GM11168 (cell line): ENCODE measurements at regions not wholly inside any gene's neighbourhood (a gene's known extent, or its start where the extent isn't known, plus 50 kb on each side); places are given as distances from the start of the nearest gene placed in this dataset.
"Not testable (repeated sequence)": the region's sequence is repeated elsewhere in the genome, so short reads cannot be mapped to it uniquely, and the experiment has no call there.

Source experiments
- in situ Hi-C: fragments of 300-500 bp; cut with MboI; formaldehyde crosslinking; loops from one replicate; pipeline ENCODE4 v1.12.0; 2022; ENCODE audit warnings: low sequenced_read_pairs; ENCODE audit not compliant: unreplicated experiment

DNA sequence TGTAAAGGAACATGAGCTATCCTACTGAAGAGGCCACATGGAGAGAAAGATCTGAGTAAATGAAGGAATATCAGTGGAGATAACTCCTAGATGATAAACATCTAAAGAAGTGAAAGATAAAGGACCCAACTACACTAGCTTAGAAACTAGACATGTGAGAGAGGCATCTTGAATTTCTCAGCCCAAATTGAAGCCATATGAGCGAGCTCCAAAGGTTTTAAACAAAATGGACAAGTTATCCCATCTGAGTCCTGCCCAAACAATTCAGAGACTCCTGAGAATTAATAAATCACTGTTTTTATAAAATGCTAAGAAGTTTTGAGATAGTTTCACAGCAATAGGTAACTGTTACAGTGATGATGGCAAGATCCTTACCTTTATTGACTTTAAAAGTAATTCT, 438.9 kb downstream of the NAV3 start:
- in situ Hi-C loops: no loop called here

DNA sequence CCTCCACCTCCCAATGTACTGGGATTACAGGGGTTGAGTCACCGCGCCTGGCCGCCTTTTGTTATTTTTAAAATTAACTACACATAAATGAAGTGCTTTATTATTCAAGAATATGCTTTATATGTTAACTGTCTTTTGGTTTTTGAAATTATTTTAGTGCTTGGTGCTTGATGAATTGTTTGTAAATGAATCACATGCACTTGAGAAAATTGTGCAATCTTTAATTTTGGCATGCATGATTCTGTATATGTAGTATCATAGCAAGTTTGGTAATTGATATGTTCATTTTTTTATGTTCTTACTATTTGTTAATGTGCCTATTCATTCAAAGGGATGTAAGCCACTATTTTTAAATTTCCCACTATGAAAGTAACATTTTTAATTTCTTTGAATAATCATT, 440.9 kb downstream of the NAV3 start:
- in situ Hi-C loops: no loop called here

DNA sequence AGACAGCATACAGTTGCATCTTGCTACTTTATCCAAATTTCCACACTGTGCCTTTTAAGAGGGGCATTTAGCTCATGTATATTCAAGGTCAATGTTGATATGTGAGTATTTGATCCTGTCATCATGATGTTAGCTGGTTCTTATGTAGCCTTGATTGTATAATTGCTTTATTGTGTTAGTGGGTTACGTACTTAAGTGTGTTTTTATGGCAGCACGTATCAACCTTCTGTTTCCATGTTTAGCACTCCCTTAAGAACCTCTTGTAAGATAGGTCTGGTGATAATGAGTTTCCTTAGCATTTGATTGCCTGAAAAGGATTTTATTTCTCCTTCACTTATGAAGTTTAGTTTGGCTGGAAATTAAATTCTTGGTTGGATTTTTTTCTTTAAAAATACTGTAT, 445.2 kb downstream of the NAV3 start:
- in situ Hi-C loops: no loop called here

DNA sequence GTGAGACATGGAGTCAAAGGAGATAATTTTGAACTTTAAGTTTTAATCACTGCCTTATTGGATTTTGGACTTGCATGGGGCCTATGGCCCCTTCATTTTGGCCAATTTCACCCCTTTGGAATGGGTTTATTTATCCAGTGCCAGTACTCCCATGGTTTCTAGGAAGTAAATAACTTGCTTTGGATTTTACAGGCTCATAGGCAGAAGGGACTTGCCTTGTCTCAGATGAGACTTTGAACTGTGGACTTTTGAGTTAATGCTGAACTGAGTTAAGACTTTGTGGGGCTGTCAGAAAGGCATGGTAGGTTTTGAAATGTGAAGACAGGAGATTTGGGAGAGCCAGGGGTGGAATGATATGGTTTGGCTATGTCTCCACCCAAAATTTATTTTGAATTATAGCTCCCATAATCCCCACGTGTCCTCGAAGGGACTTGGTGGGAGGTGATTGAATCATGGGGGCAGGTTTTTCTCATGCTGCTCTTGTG, 448.1 kb downstream of the NAV3 start:
- in situ Hi-C loops: no loop called here

DNA sequence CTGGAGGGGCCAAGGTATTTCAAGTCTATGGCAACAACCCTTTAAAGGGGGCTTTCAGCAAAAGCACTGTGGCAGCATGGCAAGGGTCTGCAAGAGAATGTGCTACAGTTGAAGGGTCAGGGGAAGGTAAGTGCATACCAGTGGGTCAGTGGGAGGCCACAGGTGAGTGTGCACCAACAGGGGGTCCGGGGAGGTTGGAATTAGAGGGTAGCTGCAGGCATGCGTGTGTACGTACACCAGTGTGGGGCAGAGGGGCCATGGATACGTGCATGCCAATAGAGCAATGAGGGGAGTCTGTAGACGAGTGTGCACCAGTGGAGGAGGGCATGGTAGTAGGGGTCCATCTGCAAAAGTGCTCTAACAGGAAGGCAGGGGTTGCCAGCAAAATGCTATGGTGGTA, 448.9 kb downstream of the NAV3 start:
- in situ Hi-C loops: no loop called here

DNA sequence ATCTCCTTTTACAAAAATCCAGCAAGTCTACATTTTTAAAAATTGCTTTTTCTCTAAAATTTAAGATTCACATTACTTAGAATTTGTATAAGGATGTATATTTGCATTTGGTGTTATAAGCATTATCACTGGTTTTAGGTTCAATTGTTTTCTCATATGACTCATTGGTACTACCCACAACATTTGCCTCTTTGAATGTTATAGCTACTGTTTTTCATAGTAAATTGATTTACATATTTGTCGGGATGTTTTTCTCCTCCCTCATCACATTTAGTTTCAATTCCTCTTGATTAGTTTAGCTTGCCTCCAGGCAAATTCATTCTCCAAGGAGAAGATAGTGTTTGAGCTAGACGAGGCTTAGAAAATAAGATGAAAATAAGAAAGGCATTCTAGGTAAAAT, 450.4 kb downstream of the NAV3 start:
- in situ Hi-C loops: not testable (repeated sequence)

DNA sequence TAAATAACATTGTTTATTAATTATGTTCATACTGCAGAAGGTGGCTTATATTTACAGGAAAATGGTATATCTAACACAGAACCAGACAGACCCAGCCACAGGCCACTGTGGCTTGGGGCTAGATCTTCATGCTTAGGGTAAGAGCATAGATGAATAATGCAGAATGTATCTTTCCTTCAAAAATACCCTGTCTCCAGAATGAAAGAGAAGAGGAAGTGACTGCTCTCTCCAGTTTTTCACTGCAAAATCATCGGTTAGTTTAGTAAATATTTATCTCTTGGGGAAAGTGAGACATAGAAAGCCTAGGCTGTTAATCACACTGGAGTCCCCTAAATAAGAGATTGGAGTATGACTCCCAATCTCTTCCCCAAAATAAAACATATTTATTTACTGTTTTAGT, 453.7 kb downstream of the NAV3 start:
- in situ Hi-C loops: no loop called here

DNA sequence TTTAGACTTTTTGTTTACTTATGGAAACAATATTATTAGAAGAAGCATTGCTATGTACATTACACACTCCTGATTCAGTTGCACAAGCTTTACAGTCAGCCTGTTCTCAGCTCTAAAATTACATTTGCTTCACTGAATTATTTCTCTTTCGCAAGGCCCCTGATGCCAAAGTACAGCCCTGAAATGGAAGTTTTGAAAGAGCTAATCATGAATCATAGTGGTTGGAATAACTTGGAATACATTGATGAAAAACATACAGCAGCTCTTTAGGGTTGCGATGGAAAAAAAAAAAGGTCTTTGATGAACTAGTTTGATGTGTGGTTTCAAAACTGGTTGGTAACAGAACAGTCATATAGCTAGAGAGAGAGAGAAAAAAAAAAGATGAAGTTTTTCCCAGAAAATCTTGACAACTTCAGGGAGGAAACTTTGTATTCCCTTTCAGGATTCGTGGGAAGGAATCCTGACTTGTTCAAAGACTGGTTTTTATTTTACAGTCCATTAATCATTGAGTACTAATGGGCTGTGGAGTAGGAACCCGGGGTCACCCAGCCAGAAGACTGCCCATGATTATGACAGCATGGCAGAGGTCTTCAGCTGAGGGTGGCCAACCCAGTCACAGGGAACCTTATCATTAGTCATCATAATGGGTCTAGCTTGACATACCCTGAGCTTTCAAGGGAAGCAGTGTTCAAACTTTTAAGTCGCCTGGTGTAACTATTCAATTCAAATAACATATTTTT, 460.1 kb downstream of the NAV3 start:
- in situ Hi-C loops: no loop called here

DNA sequence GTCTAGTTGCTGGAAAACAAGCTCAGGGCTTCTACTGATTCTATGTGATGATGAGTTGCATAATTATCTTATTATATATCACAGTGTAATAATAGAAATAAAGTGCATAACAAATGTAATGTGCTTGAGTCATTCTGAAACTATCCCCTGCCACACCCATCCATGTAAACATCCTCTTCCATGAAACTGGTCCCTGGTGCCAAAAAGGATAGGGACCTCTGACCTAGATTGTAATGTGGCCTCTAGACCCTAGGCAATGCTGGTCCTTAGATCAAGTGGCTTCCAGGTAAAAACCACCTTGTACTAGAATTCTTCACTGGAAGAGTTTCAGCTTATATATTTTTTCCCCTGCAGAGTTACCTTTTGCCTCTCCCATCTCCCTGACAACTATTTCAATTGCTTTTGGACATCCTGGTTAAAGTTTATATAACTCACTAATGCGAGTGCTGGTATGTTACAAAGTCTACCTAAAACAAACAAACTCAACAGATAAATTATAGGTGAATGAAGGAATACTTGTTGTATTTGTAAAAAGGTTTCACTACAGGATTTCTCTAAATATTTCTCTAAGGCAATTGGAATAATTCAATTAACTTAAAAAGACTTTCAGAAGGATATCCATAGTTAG, 462.5 kb downstream of the NAV3 start:
- in situ Hi-C loops: no loop called here

DNA sequence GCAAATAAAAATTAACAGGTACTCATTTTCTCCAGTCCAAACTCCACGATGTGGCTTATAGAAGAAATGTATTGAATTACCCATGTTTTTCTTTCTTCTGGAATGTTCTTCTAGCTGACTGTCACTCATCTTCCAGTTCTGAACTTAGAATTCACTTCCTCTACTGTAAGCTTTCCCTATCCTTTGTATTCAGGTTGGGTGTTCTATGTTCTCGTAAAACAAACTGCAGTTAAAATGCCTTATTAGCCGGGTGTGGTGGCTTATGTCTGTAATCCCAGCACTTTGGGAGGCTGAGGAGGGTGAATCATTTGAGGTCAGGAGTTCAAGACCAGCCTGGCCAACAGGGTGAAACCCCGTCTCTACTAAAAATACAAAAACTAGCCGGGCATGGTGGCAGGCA, 470.6 kb downstream of the NAV3 start:
- in situ Hi-C loops: not testable (repeated sequence)

DNA sequence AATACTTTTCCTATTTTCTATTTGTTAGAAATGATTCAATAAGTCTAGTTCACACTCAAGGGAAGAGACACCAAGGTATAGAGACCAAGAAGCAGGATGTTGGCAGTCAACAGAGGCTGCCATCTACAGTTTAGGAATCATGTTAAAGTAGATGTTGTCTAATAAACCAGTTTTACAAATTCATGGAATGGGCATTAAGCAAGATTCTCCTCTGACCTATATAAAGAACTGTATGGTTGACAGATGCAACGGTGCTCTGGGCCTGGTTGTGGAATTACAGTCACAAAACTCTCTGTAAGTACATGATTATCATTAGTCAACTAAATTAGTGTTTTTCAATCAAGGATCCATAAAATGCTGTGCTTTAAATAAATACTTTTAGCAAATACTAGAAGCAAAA, 475.1 kb downstream of the NAV3 start:
- in situ Hi-C loops: no loop called here

DNA sequence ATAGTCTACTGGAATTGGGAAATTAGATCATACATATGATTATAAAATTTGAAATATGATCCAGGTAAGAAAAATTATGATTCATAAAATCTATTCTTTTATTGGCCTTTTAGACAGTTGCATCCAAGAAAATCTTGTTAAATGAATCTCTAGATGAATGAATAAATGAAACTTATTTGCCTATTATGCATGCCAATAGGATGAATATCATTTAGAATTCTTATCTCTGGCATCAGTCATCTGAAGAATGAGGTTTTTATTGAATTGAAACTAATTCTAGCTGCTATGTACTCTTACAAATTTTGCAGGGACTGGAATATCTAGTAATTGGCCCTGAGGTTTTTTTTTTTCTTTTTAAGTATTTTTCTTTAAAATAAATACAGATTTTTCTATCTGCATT, 475.5 kb downstream of the NAV3 start:
- in situ Hi-C loops: no loop called here

DNA sequence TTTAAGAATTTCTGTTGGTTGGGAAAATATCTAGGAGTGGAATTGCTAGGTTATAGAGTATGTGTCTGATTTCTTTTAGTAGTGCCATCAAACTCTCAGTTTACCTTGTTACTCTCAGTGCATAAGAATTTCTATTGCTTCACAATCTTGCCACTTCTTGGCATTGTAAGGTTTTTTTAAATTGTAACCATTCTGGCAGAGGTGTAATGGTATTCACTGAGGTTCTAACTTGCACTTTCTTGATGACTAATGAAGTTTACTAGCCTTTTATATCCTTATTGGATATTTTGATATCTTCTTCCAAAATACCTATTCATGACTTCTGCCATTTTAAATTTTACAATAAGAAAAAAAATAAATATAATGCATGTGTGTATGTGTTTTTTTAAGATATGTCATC, 478.0 kb downstream of the NAV3 start:
- in situ Hi-C loops: no loop called here

DNA sequence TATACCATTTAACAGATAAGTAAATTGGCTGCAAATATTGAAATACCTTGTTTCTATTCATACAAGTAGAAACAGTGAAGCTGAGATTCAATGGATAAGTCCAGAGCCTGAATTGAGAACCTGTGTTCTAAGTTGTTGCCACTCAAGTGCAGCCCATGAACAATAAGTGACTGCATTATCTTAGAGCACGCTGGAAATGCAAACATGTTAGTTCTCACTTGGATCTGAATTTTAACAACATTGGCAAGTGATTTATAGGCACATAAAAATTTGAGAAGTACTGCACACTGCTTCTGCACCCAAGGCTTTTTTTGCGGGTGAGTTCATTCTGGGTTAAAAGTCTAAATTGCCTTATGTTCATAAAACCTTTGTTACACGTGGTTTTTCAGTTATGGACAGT, 484.3 kb downstream of the NAV3 start:
- in situ Hi-C loops: no loop called here

DNA sequence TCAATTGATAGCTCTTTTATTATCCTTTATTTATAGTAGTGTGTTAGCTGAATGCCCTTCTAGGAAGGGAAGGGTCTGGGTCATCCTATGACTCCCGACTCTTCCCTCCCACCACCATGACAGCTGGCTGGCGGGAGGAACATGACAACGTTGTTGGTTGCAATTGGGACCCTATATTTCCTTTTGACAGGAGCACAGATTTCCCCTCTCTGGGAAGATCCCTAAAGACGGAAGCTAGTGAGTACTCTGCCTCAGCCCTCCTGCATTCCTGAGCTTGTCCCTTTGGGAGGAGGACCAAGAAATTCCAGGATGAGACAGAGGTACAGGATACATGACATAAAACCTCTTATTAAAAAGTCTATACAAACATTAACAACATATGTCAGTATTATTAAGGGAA, 485.4 kb downstream of the NAV3 start:
- in situ Hi-C loops: no loop called here

DNA sequence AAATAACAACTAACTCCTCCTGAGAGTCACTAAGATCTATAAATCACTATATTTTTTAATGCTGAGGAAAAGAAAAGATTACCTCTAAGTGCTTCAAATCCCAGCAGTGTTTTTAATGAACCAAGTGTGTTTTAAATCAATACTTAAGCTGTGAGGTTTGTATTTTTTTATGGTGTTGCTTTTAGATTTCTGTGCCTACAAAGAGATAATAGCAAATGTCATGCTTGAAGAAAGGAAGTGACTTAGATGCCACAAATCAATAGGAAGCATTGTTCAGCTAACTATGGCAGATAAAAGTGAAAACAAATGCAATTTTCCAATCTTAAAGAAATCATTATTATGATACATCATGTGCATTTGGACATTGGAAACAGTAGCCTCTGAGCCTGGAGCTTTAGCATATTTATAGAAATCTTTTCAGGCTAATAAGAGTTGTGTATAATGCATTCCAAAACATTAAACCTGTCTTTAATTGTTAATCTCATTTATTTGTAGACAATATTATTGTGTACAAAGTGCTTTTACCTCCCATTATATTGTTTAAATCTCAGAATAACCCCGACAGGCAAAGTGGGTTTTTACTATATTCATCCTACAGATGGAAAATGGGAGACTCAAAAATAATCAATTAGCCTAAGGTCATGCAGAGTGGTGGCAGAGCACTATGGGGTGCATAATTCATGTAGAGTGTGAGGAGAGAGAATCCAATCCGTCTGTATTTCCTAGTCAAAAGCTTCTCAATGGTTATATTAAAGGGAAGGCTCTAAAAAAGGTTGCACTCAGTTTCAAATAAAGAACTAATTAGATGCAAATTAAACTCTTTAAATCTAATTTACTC, 486.2 kb downstream of the NAV3 start:
- in situ Hi-C loops: no loop called here

DNA sequence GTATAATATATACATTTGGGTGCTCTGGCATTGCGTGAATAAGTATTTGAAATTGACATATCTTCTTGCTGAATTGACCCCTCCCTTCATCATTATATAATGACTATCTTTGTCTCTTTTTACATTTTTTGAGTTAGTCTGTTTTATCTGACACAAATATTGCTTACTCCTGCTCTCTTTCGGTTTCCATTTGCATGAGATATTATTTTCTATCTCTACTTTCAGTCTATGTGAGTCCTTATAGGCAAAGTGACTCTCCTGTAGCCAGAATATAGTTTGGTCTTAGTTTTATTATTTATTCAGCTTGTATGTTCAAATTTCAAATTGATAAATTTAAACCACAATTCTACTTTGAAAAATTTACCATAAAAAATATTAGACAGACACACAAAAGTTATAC, 491.0 kb downstream of the NAV3 start:
- in situ Hi-C loops: no loop called here

DNA sequence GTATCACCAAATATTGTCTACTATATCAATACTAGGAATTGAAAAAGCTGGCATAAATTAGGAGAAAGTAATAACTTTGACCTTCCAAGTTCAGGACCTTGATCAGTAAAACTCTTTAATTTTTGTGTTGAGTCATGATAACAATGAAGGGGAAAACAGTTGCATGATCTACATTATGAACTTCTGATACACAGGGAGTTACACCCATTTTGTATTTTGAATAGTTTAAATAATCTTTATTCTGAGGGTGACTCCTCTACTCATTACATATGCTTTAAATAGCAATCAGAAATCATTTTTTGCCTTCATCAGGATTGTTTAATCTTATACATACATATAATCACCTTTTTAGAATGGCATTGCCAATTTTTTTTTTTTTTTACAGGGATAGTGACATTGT, 492.5 kb downstream of the NAV3 start:
- in situ Hi-C loops: no loop called here

DNA sequence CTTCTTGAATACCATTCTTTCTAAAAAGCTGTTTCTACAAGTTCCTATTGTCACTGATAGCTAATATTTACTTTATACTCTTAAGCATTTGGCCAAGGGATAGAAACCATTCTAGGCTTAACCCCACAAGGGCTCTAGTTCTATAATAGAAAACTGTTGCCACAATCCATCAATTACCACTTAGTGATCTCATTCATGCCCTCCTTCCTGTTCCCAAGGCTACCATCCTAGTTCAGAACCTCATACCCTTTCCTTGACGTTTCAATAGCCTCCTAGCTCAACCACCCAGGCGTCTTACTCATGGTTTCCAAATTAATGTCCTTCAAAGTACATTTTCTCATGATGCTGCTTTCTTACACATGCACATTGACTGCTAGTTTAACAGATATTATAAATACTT, 493.5 kb downstream of the NAV3 start:
- in situ Hi-C loops: no loop called here

DNA sequence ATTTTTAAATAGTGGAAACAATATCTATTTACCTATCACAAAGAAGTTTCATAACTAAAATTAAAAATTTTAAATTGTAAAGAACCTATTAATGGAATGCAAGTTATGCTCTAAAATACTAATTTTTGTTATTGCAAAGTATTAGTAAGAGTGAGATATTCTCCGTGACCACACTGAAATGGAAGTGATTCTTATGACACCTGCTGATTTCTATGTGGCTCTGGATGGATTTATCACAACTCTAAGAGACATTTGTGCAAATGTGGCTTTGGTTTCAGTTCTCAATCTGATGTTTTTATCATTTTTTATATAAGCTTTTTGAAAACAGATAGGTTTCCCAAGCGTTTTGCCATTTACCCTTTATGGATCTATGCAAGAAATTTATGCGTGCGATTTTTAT, 497.8 kb downstream of the NAV3 start:
- in situ Hi-C loops: no loop called here

DNA sequence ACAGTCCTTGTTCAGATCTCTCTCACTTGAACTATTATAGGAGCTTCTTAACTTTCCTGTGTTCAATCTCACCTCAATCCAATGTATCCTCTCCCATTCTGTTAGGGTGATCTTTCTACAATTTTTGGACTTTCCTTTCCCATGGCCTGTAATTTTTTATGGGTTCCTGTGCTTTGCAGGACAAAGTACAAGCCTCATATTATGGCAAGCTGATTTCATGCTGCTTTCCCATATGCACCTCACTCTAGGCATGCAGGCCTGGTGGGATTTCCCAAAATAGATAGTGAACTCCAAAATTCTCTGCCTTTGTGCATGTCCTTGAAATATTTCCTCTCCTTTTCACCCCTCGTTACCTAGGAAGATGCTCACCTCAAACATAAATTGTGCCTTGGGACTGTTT, 499.4 kb downstream of the NAV3 start:
- in situ Hi-C loops: no loop called here
